Left renal pelvis (tissue), 4 donors: ENCODE measurements at regions not wholly inside any gene's neighbourhood (a gene's known extent, or its start where the extent isn't known, plus 50 kb on each side); places are given as distances from the start of the nearest gene placed in this dataset.
"Not testable (repeated sequence)": the region's sequence is repeated elsewhere in the genome, so short reads cannot be mapped to it uniquely, and the experiment has no call there.

ENCODE experiments used
- DNase-seq, 4 donors: peaks; one replicate each; pipeline ENCODE4 v3.0.0-alpha.2; 2013; ENCODE audit warnings: low read depth in 4 of 4, low spot score in 3 of 4

DNA sequence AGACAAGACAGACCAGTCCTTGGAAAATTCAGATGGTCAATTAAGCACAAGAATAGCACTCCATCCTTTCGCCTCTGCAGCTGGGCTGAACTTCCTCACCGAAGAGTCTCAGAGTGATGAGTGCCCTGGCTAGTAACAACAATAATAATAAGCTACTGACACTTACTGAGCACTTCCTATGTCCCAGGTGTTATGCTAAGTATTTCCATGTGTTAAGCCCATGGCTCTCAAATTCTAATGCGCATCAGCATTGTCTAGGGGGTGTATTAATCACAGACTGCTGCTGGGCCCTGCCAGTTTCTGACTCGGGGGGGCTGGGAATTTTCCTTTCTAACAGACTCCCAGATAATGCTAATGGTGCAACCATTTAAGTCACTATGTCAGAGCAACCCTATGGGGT lies 118.2 kb upstream of the LRFN2 start:
- DNase-seq = no peak

DNA sequence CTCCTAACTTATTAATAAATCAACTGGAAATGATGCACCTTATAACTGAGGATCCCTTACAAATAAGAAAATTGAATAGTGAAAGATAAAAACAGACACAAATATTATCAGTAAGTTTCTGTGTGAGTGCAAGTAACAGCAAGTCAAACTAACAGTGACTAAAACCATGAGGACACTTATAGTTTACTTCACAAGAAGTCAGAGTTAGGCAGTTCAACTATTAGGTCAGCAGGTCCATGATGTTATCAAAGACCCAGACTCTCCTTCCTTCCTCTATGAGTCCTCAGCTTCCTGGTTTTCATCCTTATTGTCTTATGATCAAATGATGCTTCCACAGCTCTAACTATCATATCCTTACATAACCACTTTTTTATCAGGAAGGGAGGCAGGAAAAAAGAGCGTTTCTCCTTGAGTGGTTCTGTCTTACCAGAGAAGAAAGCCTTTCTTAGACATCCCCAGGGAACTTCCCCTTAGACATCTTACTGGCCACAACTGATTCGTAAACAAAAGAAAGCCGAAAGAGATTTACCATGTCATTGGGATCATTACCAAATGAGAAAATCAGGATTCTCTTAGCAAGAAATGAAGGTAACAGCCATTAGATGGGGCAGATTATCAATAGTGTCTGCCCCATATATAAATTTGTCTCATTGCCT lies 114.3 kb upstream of the LRFN2 start:
- DNase-seq = no peak

DNA sequence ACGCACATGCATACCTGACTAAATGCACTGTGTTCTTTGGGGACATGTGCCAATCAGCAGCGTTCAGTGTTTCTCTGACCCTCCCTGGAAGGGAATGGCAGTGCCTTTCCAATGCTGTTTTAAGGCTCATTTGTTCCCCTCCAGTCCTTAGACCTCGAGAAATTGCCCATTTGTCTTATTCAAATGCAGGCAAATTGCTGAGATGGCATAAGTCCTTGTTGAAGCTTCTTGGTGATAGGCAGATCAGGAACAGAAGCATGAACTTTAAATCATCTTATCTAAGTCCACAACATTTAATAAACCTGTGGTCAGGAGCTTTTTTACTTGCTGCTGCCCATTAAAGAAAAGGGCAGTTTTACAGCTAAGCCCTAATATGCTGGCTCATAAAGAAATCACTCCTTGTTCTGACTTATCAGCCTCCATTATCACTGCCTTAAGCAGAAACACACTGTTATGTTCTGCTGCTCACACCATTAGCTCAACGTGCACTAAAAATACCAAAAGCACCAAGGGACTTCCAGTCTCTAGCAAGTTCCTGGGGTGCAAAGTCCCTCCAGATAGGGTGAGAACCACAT lies 112.9 kb upstream of the LRFN2 start:
- DNase-seq = no peak

- DNase-seq = no peak
These were observed 108.7 kb upstream of the LRFN2 start for GRCh38 chr6:40695750-40696415.

- DNase-seq = no peak
These were observed 108.0 kb upstream of the LRFN2 start for GRCh38 chr6:40695114-40695513.

GRCh38 chr6:40693768-40694167 lies 106.6 kb upstream of the LRFN2 start:
- DNase-seq = no peak

DNA sequence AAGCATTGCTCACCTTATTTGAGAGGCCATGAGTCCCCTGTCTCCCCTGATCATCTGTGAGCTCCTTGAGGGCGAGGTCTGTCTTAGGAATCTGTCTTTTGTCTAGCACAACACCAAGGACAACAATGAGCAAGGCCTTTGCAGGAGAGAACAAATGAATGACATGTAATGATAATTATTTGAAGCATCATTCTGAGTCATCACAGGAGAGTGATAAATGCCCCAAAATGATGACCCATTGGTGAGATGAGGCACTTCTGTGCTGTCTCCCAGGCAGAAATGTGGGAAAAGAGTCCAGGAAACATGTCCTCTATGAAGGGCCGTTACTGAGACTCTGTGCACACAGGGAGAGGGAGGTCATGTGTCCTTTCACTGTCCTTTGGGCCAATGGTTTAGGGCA lies 105.2 kb upstream of the LRFN2 start:
- DNase-seq = no peak

DNA sequence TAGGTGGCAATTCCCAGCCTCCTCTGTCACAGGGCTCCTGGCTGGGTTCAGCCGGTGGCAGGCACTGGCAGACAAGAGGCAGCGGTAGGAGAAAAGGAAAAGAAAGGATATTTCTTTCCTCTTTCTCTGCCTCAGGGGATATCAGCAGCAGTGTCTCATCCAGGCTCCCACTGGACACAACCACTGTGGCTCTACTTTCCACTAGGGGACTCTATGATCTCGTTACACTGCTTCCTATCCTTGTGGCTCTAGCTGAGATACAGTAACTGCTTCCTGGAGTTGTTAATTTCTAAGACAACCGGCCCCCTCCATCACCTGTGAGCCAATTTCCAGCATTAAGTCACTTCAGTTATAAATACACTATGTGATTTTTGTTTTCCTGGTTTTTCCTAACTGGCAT lies 102.0 kb upstream of the LRFN2 start:
- no peak for DNase-seq

DNA sequence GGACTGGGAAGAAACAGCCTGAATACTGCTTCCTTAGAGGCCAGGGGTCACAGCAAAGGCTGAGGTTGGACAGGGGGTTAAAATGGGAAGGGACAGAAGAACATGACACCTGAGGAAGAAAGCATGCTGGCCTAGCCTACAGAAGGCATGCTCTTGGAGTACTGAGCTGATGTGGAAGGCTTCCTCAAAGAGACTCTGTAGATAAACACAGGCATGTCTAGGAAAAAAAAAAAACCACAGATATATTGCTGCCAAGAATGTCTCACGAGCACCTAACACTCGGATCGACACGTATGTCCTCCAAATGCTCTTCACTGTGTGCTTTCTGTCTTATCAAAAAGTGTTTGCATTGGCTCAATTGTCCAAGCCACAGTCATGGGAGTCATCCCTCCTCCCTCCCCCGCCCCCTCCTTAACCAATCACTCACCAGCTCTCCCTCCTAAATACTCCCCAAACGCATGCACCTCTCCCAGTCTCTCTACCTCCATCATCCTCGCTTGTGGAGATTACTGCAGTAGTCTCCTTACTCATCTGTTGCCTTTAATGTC lies 101.1 kb upstream of the LRFN2 start:
- no peak for DNase-seq

DNA sequence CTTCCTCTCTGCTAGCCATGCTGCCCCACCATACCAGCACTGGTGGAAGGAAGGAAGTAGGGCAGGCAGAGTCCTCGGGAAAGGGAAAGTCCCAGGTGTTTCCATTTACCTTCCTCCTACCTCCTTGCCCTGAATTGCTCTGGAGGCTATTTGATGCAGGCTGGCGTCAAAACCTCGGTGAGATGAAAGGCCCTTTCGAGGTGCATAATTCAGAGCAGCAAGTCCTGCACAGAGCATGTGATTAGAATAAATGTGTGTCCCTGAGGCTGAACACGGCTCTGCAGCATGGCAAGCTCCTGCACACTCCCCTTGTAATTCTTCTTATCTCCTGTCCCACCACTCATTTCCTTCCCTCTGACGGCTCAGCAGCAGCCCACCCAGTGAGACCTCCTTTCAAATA lies 98.7 kb upstream of the LRFN2 start:
- DNase-seq = no peak

GRCh38 chr6:40681622-40682021 lies 94.5 kb upstream of the LRFN2 start:
- no peak for DNase-seq

- no peak for DNase-seq
These were observed 91.8 kb upstream of the LRFN2 start for GRCh38 chr6:40678941-40679340.

- no peak for DNase-seq
These were observed 87.0 kb upstream of the LRFN2 start for GRCh38 chr6:40674170-40674569.

GRCh38 chr6:40672087-40672486 lies 84.9 kb upstream of the LRFN2 start:
- no peak for DNase-seq

DNA sequence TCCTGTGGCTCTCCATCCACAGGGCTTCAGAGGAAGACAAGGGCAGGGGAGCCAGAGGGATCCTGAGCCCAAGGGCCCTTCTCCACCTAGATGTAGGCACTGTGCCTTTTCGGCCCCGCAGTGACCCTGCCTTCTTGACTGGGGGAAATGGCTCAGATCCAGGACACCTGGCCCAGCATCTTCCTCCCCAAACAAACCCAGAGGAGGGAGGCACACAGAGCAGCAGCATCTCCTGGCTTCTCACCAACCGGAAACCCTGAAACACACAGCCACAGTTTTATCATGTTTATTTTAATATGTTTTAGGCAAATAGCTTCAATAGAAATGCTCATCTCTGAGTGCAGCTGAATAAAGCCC lies 84.5 kb upstream of the LRFN2 start:
- no peak for DNase-seq

- no peak for DNase-seq
These were observed 84.0 kb upstream of the LRFN2 start for GRCh38 chr6:40671001-40671693.

DNA sequence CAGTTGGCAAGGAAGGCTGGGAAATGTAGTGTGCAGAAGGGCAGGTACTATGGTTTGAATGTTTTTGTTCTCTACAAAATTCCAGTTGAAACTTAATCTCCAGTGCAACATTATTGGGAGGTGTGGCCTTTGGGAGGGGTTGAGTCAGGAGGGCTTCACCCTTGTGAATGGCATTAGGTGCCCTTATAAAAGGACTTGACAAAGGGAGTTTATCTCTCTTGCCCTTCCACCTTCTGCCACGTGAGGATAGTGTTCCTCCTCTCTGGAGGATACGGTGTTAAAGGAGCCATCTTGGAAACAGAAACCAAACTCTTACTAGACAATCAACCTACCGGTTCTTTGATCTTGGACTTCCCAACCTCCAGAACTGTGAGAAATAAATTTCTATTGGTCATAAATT lies 82.2 kb upstream of the LRFN2 start:
- DNase-seq = no peak

DNA sequence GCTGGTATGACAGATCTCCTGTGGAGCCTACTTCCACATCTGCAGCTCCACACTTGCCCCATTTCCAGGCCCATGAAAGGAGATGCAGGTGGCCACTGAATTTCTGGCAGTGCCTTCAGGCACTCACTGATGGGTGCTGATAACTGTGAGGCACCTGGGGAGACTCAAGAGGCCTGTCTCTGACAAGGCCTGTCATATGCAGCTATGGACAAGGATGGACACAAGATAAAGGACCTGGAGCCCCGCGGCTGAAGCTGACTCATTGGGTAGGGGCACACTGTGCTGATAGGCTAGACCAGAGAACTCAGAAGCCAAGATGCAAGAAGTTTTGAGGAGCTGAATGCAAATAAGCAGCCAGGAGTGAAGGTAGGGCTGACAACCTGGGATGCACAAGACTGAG lies 81.0 kb upstream of the LRFN2 start:
- DNase-seq = no peak

GRCh38 chr6:40666530-40666929 lies 79.4 kb upstream of the LRFN2 start:
- no peak for DNase-seq

DNA sequence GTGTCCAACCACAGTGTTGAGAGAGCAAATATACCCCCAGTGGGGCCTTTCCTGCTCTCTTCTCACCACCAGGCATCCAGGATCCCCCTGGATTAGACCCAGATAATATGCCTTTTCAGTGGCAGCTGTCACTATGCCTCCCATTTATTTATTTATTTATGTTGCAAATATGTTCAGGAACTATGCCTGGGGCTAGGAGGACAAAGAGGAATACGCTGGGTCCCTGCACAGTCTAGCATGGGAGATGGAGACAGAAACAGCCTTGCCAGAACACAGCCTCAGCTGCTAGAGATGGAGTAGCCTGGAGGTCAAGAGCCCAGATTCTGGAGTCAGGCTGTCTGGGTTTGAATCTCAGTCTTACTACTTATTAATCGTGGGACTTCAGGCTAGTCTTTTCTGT lies 74.6 kb upstream of the LRFN2 start:
- no peak for DNase-seq

- not testable (repeated sequence) for DNase-seq
These were observed 69.6 kb upstream of the LRFN2 start for GRCh38 chr6:40656772-40657171.

DNA sequence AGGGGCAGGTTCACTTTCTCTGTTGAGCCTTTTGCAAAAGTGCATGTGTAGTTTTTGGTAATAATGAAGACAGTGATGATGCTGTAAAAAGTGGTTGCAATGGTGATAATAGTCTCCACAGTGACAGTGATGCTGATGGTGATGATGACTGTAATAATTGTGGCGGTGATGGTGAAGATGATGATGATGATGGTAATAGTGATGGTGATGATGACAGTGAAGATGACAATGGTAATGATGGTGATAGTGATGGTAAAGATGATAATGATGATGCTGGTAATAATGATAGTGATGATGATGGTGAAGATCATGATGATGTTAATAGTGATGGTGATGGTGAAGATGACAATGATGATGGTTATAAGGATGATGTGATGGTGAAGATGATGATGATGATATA lies 67.7 kb upstream of the LRFN2 start:
- no peak for DNase-seq
